Fibroblast of lung (primary cell): ENCODE measurements at regions not wholly inside any gene's neighbourhood (a gene's known extent, or its start where the extent isn't known, plus 50 kb on each side); places are given as distances from the start of the nearest gene placed in this dataset.
"Not testable (repeated sequence)": the region's sequence is repeated elsewhere in the genome, so short reads cannot be mapped to it uniquely, and the experiment has no call there.

Experiments used
- DNase-seq, 2 donors: peaks; one replicate each; pipeline versions ENCODE4 v3.0.0 to v3.0.0-alpha.2; 2010; ENCODE audit warnings: low read depth in 2 of 2
- H2AFZ ChIP-seq: 2 replicates; pipeline ENCODE4 v1.5.1; 2012; ENCODE audit warnings: low read length, control low read depth, inconsistent platforms
- H3K27ac ChIP-seq: 2 replicates; pipeline ENCODE4 v1.5.1; 2011; ENCODE audit warnings: low read length, control low read depth; ENCODE audit not compliant: insufficient read depth
- H3K27me3 ChIP-seq: 2 replicates; pipeline ENCODE4 v1.5.1; 2011; ENCODE audit warnings: mild to moderate bottlenecking, low read length; ENCODE audit not compliant: control insufficient read depth, insufficient read depth
- H3K36me3 ChIP-seq: 2 replicates; pipeline ENCODE4 v1.5.1; 2011; ENCODE audit warnings: low read length; ENCODE audit not compliant: control insufficient read depth, insufficient read depth
- H3K4me1 ChIP-seq: 2 replicates; pipeline ENCODE4 v1.5.1; 2011; ENCODE audit warnings: low read length; ENCODE audit not compliant: control insufficient read depth, insufficient read depth; ENCODE audit errors: extremely low read depth
- H3K4me2 ChIP-seq: 2 replicates; pipeline ENCODE4 v1.5.1; 2011; ENCODE audit warnings: low read length, control low read depth; ENCODE audit not compliant: insufficient read depth; ENCODE audit errors: extremely low read depth
- H3K4me3 ChIP-seq, 4 experiments: fragments of 200-600 bp in 1 of 4; sonication (generic) in 1 of 4; replicated peaks in 1 of 4; 2 replicates each; pipeline ENCODE4 v1.5.1; 2011 to 2016; ENCODE audit warnings: low read length in 4 of 4, low read depth in 3 of 4, mild to moderate bottlenecking in 3 of 4, control low read depth in 2 of 4, inconsistent platforms in 1 of 4, mixed read lengths in 1 of 4; ENCODE audit not compliant: insufficient read depth in 1 of 4; ENCODE audit errors: control extremely low read depth in 1 of 4
- H3K79me2 ChIP-seq: 2 replicates; pipeline ENCODE4 v1.5.1; 2012; ENCODE audit warnings: mild to moderate bottlenecking, low read length, inconsistent platforms; ENCODE audit not compliant: control insufficient read depth, insufficient read depth
- H3K9ac ChIP-seq: 2 replicates; pipeline ENCODE4 v1.5.1; 2011; ENCODE audit warnings: mild to moderate bottlenecking, low read length, control low read depth; ENCODE audit not compliant: insufficient read depth
- H3K9me3 ChIP-seq: 2 replicates; pipeline ENCODE4 v1.5.1; 2012; ENCODE audit warnings: low read depth, low read length; ENCODE audit not compliant: control insufficient read depth, insufficient read depth
- H4K20me1 ChIP-seq: 2 replicates; pipeline ENCODE4 v1.5.1; 2011; ENCODE audit warnings: low read length; ENCODE audit not compliant: control insufficient read depth, insufficient read depth; ENCODE audit errors: extremely low read depth
- EZH2 ChIP-seq: IDR thresholded peaks from 2 replicates; pipeline ENCODE4 v1.5.1; 2012; ENCODE audit warnings: low read length, control low read depth, mild to moderate bottlenecking; ENCODE audit errors: missing control alignments
- TF ChIP-seq, protein P1 (sequence below), 2 donors: IDR thresholded peaks in 1 of 2; conservative IDR thresholded peaks in 1 of 2; 1 replicate in 1 of 2; 2 replicates in 1 of 2; pipeline ENCODE4 v1.5.1; 2011 to 2012; ENCODE audit warnings: low read length in 2 of 2, control low read depth in 1 of 2, inconsistent platforms in 1 of 2, low read depth in 1 of 2, mild to moderate bottlenecking in 1 of 2

DNA sequence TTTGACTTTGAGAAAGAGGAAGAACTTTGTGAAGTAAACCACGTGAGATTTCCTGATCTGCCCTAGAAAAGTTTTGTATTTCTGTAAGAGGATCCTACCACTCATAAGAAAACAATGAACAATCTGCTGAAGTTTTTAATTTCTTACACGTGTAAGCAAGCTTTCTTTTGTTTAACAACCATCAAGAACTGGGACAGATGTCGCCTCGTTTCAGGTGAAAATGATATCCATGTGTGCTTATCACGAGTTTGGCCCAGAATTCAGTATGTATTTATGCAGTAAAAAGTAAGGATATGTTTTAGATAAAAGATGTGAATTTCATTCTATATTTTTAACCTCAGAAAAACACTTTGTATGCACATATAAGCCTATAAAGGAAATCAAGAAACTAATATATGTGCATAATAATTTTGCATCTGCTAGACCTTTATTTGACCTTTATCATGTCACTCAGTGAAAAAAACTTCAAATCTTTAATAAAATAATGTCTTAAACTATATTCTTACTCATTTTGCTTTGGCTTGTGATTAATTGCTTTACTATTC is 56.9 kb upstream of the DHRS4 start:
- Histone ChIP-seq H3K4me1 (no peaks in the 10 kb centered on the region), H2AFZ (no peak overlapping the region), H3K4me3 (no peak overlapping the region), H3K27me3 (no peaks in the 10 kb centered on the region), H3K9me3 (no peaks in the 10 kb centered on the region), H4K20me1 (no peaks in the 10 kb centered on the region), H3K4me2 (no peak overlapping the region), H3K27ac (no peak overlapping the region), H3K36me3 (no peaks in the 10 kb centered on the region), H3K9ac (no peak overlapping the region), H3K79me2 (no peaks in the 10 kb centered on the region)
- no peak for TF ChIP-seq EZH2
- TF ChIP-seq, protein P1, sequence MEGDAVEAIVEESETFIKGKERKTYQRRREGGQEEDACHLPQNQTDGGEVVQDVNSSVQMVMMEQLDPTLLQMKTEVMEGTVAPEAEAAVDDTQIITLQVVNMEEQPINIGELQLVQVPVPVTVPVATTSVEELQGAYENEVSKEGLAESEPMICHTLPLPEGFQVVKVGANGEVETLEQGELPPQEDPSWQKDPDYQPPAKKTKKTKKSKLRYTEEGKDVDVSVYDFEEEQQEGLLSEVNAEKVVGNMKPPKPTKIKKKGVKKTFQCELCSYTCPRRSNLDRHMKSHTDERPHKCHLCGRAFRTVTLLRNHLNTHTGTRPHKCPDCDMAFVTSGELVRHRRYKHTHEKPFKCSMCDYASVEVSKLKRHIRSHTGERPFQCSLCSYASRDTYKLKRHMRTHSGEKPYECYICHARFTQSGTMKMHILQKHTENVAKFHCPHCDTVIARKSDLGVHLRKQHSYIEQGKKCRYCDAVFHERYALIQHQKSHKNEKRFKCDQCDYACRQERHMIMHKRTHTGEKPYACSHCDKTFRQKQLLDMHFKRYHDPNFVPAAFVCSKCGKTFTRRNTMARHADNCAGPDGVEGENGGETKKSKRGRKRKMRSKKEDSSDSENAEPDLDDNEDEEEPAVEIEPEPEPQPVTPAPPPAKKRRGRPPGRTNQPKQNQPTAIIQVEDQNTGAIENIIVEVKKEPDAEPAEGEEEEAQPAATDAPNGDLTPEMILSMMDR (conservative IDR thresholded peaks at IDR 0.05 in 1 of 2, IDR thresholded peaks at IDR 0.05 in 1 of 2; ENCODE audit: low read depth in 1 of 2, low read length in 2 of 2): no peak
- no peak for DNase-seq

DNA sequence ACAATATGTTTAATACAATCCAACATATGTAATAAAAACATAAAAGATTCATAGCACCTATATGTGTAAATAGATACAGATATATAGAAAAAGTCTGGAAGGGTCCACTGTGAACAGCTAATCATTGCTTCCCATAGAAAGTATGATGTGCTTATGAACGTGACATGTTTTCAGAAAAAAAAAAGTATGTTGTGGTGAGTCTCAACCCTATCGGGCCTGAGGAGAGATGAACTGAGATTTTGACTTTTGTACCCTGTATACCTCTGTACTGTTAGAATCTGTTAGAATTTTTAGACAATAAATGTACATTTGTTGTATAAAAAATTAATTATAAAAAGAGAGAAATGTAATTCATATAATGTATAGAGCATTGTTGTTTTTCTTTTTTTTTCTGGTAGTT is 56.3 kb upstream of the DHRS4 start:
- not testable (repeated sequence) for H3K36me3 ChIP-seq, H3K4me3 ChIP-seq, H3K9ac ChIP-seq

DNA sequence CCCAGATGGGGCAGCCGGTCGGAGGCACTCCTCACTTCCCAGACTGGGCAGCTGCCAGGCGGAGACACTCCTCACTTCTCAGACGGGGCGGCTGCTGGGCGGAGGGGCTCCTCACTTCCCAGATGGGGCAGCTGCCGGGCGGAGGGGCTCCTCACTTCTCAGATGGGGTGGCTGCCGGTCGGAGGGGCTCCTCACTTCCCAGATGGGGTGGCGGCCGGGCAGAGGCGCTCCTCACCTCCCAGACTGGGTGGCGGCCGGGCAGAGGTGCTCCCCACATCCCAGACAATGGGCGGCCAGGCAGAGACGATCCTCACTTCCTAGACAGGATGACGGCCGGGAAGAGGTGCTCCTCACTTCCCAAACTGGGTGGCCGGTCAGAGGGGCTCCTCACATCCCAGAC is 55.2 kb upstream of the DHRS4 start:
- H2AFZ ChIP-seq, H4K20me1 ChIP-seq, H3K9me3 ChIP-seq, H3K36me3 ChIP-seq, DNase-seq, H3K4me3 ChIP-seq, H3K27me3 ChIP-seq, H3K27ac ChIP-seq, H3K4me1 ChIP-seq, H3K9ac ChIP-seq, H3K4me2 ChIP-seq, H3K79me2 ChIP-seq: not testable (repeated sequence)

More for the DNA sequence above, 56.3 kb upstream of the DHRS4 start:
- H3K79me2 ChIP-seq, DNase-seq, H3K4me1 ChIP-seq, H4K20me1 ChIP-seq, H3K9me3 ChIP-seq, H3K27ac ChIP-seq, H2AFZ ChIP-seq, H3K4me2 ChIP-seq, H3K27me3 ChIP-seq: not testable (repeated sequence)

DNA sequence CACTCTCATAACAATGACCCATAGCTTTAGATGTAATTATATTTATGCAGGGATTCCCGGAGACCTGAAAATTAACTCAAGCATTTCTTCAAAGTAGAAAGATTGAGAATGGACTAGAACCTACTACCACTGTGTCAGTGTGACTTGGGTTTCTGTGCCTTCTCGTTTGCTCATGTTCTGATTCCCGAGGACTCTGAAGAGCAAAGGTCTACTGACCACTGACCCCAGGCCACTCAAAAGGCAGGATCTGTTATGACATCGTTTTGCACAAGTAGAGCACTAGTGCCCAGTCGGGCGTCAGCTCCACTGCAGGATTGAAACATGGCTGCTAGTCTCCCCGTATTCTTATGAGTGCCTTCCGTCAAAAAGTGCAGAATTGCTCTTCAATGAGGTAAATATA is 53.8 kb upstream of the DHRS4 start:
- no peak for TF ChIP-seq EZH2
- TF ChIP-seq, protein P1 (conservative IDR thresholded peaks at IDR 0.05 in 1 of 2, IDR thresholded peaks at IDR 0.05 in 1 of 2; ENCODE audit: low read depth in 1 of 2, low read length in 2 of 2): no peak
- no peak overlapping the region for H3K27ac ChIP-seq
- H3K4me1 ChIP-seq: no peaks in the 10 kb centered on the region
- no peak overlapping the region for H2AFZ ChIP-seq
- no peaks in the 10 kb centered on the region for H3K36me3 ChIP-seq
- no peaks in the 10 kb centered on the region for H4K20me1 ChIP-seq
- no peak overlapping the region for H3K4me3 ChIP-seq
- no peak overlapping the region for H3K4me2 ChIP-seq
- no peaks in the 10 kb centered on the region for H3K27me3 ChIP-seq
- H3K79me2 ChIP-seq: no peaks in the 10 kb centered on the region
- no peak overlapping the region for H3K9ac ChIP-seq
- no peak for DNase-seq
- H3K9me3 ChIP-seq: no peaks in the 10 kb centered on the region
